ENCODE measurements at regions not wholly inside any gene's neighbourhood (a gene's known extent, or its start where the extent isn't known, plus 50 kb on each side); places are given as distances from the start of the nearest gene placed in this dataset.

- TF ChIP-seq CTCF (IDR thresholded peaks at IDR 0.05; ENCODE audit: unreplicated experiment), result no peak
- DNase-seq (ENCODE audit: low spot score in 2 of 2, unreplicated experiment in 2 of 2), result no peak
- Mint-ChIP-seq H3K4me1 (peaks cover 1% of the 10 kb centered on the region), H3K4me3 (no peak overlapping the region), H3K9me3 (peaks cover 24% of the 10 kb centered on the region), H3K27ac (no peak overlapping the region), H3K27me3 (ENCODE audit: low read depth) (no peaks in the 10 kb centered on the region), H3K36me3 (no peaks in the 10 kb centered on the region)
Observed at GRCh38 chr5:9799606-9800005, 169.5 kb upstream of the TAS2R1 start.

GRCh38 chr5:9790276-9790675 is 160.1 kb upstream of the TAS2R1 start:
- DNase-seq (ENCODE audit: low spot score in 2 of 2, unreplicated experiment in 2 of 2), result no peak
- Mint-ChIP-seq H3K9me3 (no peaks in the 10 kb centered on the region), H3K4me1 (peaks cover 9% of the 10 kb centered on the region), H3K4me3 (no peak overlapping the region), H3K27ac (no peak overlapping the region), H3K27me3 (ENCODE audit: low read depth) (no peaks in the 10 kb centered on the region), H3K36me3 (no peaks in the 10 kb centered on the region)
- TF ChIP-seq CTCF (IDR thresholded peaks at IDR 0.05; ENCODE audit: unreplicated experiment), result no peak

GRCh38 chr5:9789777-9790176 is 159.6 kb upstream of the TAS2R1 start:
- TF ChIP-seq CTCF (IDR thresholded peaks at IDR 0.05; ENCODE audit: unreplicated experiment), result no peak
- no peak overlapping the region for H3K4me3 Mint-ChIP-seq
- no peak for DNase-seq (ENCODE audit: low spot score in 2 of 2, unreplicated experiment in 2 of 2)
- H3K36me3 Mint-ChIP-seq, result no peaks in the 10 kb centered on the region
- H3K4me1 Mint-ChIP-seq, result peaks cover 9% of the 10 kb centered on the region
- no peaks in the 10 kb centered on the region for H3K27me3 Mint-ChIP-seq (ENCODE audit: low read depth)
- H3K27ac Mint-ChIP-seq, result no peak overlapping the region
- H3K9me3 Mint-ChIP-seq, result no peaks in the 10 kb centered on the region

GRCh38 chr5:9787861-9788600 is 157.9 kb upstream of the TAS2R1 start:
- Mint-ChIP-seq H3K36me3 (no peaks in the 10 kb centered on the region), H3K4me1 (peaks cover 11% of the 10 kb centered on the region), H3K27me3 (ENCODE audit: low read depth) (no peaks in the 10 kb centered on the region), H3K4me3 (no peak overlapping the region), H3K27ac (no peak overlapping the region), H3K9me3 (no peaks in the 10 kb centered on the region)
- DNase-seq (ENCODE audit: low spot score in 2 of 2, unreplicated experiment in 2 of 2), result no peak
- no peak for TF ChIP-seq CTCF (IDR thresholded peaks at IDR 0.05; ENCODE audit: unreplicated experiment)

GRCh38 chr5:9786380-9787360 is 156.5 kb upstream of the TAS2R1 start:
- Mint-ChIP-seq H3K36me3 (no peaks in the 10 kb centered on the region), H3K4me1 (peaks cover 19% of the 10 kb centered on the region), H3K4me3 (no peak overlapping the region), H3K9me3 (peaks cover 3% of the 10 kb centered on the region), H3K27me3 (ENCODE audit: low read depth) (no peaks in the 10 kb centered on the region), H3K27ac (no peak overlapping the region)
- DNase-seq (ENCODE audit: low spot score in 2 of 2, unreplicated experiment in 2 of 2), result no peak
- TF ChIP-seq CTCF (IDR thresholded peaks at IDR 0.05; ENCODE audit: unreplicated experiment), result no peak

Measured in mesothelial cell of epicardium (in vitro differentiated cells).